ENCODE measurements at regions not wholly inside any gene's neighbourhood (a gene's known extent, or its start where the extent isn't known, plus 50 kb on each side); places are given as distances from the start of the nearest gene placed in this dataset.

- DNase-seq (ENCODE audit: low spot score): no peak
These were observed 98.8 kb upstream of the NCKAP5 start for GRCh38 chr2:133667085-133667484.

- DNase-seq (ENCODE audit: low spot score): no peak
These were observed 99.7 kb upstream of the NCKAP5 start for GRCh38 chr2:133667968-133668367.

- DNase-seq (ENCODE audit: low spot score): no peak
These were observed 100.3 kb upstream of the NCKAP5 start for GRCh38 chr2:133668547-133668946.

GRCh38 chr2:133673305-133673905, 105.1 kb upstream of the NCKAP5 start:
- no peak for DNase-seq (ENCODE audit: low spot score)

- DNase-seq (ENCODE audit: low spot score): no peak
These were observed 105.8 kb upstream of the NCKAP5 start for GRCh38 chr2:133674066-133674432.

GRCh38 chr2:133674433-133675331, 106.4 kb upstream of the NCKAP5 start:
- DNase-seq (ENCODE audit: low spot score): no peak

- no peak for DNase-seq (ENCODE audit: low spot score)
These were observed 108.3 kb upstream of the NCKAP5 start for GRCh38 chr2:133676392-133677130.

GRCh38 chr2:133680343-133681049, 112.2 kb upstream of the NCKAP5 start:
- DNase-seq (ENCODE audit: low spot score): no peak

- DNase-seq (ENCODE audit: low spot score): no peak
These were observed 114.1 kb upstream of the NCKAP5 start for GRCh38 chr2:133682347-133682746.

GRCh38 chr2:133682906-133683305, 114.6 kb upstream of the NCKAP5 start:
- DNase-seq (ENCODE audit: low spot score): no peak

- DNase-seq (ENCODE audit: low spot score): no peak
These were observed 117.5 kb upstream of the NCKAP5 start for GRCh38 chr2:133685636-133686215.

- no peak for DNase-seq (ENCODE audit: low spot score)
These were observed 122.5 kb upstream of the NCKAP5 start for GRCh38 chr2:133690780-133691179.

- DNase-seq (ENCODE audit: low spot score): no peak
These were observed 123.1 kb upstream of the NCKAP5 start for GRCh38 chr2:133691336-133691735.

GRCh38 chr2:133705287-133705686, 137.0 kb upstream of the NCKAP5 start:
- DNase-seq (ENCODE audit: low spot score): no peak

- no peak for DNase-seq (ENCODE audit: low spot score)
These were observed 142.3 kb upstream of the NCKAP5 start for GRCh38 chr2:133710613-133711012.

- DNase-seq (ENCODE audit: low spot score): no peak
These were observed 142.9 kb upstream of the NCKAP5 start for GRCh38 chr2:133711201-133711600.

- DNase-seq (ENCODE audit: low spot score): no peak
These were observed 143.5 kb upstream of the NCKAP5 start for GRCh38 chr2:133711806-133712205.

- no peak for DNase-seq (ENCODE audit: low spot score)
These were observed 144.1 kb upstream of the NCKAP5 start for GRCh38 chr2:133712369-133712768.

GRCh38 chr2:133713049-133713580, 144.9 kb upstream of the NCKAP5 start:
- no peak for DNase-seq (ENCODE audit: low spot score)

- no peak for DNase-seq (ENCODE audit: low spot score)
These were observed 147.9 kb upstream of the NCKAP5 start for GRCh38 chr2:133716166-133716565.

GRCh38 chr2:133717497-133717896, 149.2 kb upstream of the NCKAP5 start:
- no peak for DNase-seq (ENCODE audit: low spot score)
